HL-60/S4 treated with phorbol 12-myristate 13-acetate at 8.2 ng/mL for 4 days and 3 days (cell line): ENCODE measurements at regions not wholly inside any gene's neighbourhood (a gene's known extent, or its start where the extent isn't known, plus 50 kb on each side); places are given as distances from the start of the nearest gene placed in this dataset.
"Not testable (repeated sequence)": the region's sequence is repeated elsewhere in the genome, so short reads cannot be mapped to it uniquely, and the experiment has no call there.

Experiments used
- in situ Hi-C: fragments of 300-500 bp; cut with MboI; formaldehyde crosslinking; loops from 2 replicates; pipeline ENCODE4 v1.15.0; 2022; ENCODE audit warnings: low sequenced_read_pairs

- in situ Hi-C loops, result not testable (repeated sequence)
Measured at GRCh38 chr15:31715208-31715607, 315.1 kb upstream of the CHRNA7 start.

- in situ Hi-C loops, result not testable (repeated sequence)
Measured at GRCh38 chr15:31718625-31719024, 311.7 kb upstream of the CHRNA7 start.

- in situ Hi-C loops, result not testable (repeated sequence)
Measured at GRCh38 chr15:31719396-31720022, 310.8 kb upstream of the CHRNA7 start.

- in situ Hi-C loops, result not testable (repeated sequence)
Measured at GRCh38 chr15:31723019-31723418, 307.3 kb upstream of the CHRNA7 start.

- in situ Hi-C loops, result not testable (repeated sequence)
Measured at GRCh38 chr15:31724903-31725302, 305.4 kb upstream of the CHRNA7 start.

GRCh38 chr15:31725619-31726018 lies 304.7 kb upstream of the CHRNA7 start:
- in situ Hi-C loops, result not testable (repeated sequence)

GRCh38 chr15:31727612-31728011 lies 302.7 kb upstream of the CHRNA7 start:
- in situ Hi-C loops, result no loop called here

- in situ Hi-C loops, result no loop called here
Measured at GRCh38 chr15:31732726-31733125, 297.6 kb upstream of the CHRNA7 start.

- in situ Hi-C loops, result no loop called here
Measured at GRCh38 chr15:31733424-31733823, 296.9 kb upstream of the CHRNA7 start.

GRCh38 chr15:31740203-31740602 lies 290.1 kb upstream of the CHRNA7 start:
- in situ Hi-C loops, result no loop called here

- in situ Hi-C loops, result no loop called here
Measured at GRCh38 chr15:31745841-31746240, 284.5 kb upstream of the CHRNA7 start.

GRCh38 chr15:31752065-31752762 lies 278.1 kb upstream of the CHRNA7 start:
- in situ Hi-C loops, result no loop called here

- in situ Hi-C loops, result no loop called here
Measured at GRCh38 chr15:31752905-31753304, 277.4 kb upstream of the CHRNA7 start.

- in situ Hi-C loops, result no loop called here
Measured at GRCh38 chr15:31758126-31758525, 272.2 kb upstream of the CHRNA7 start.

GRCh38 chr15:31768055-31768454 lies 262.3 kb upstream of the CHRNA7 start:
- in situ Hi-C loops, result no loop called here

- in situ Hi-C loops, result no loop called here
Measured at GRCh38 chr15:31774045-31774444, 256.3 kb upstream of the CHRNA7 start.

GRCh38 chr15:31776039-31776438 lies 254.3 kb upstream of the CHRNA7 start:
- in situ Hi-C loops, result no loop called here

GRCh38 chr15:31781261-31781660 lies 249.1 kb upstream of the CHRNA7 start:
- in situ Hi-C loops, result no loop called here

- in situ Hi-C loops, result no loop called here
Measured at GRCh38 chr15:31782016-31782783, 248.1 kb upstream of the CHRNA7 start.

GRCh38 chr15:31782951-31783350 lies 247.4 kb upstream of the CHRNA7 start:
- in situ Hi-C loops, result no loop called here

- in situ Hi-C loops, result no loop called here
Measured at GRCh38 chr15:31786360-31786759, 244.0 kb upstream of the CHRNA7 start.

GRCh38 chr15:31788104-31788503 lies 242.2 kb upstream of the CHRNA7 start:
- in situ Hi-C loops, result no loop called here
